Esophagus muscularis mucosa (tissue), 4 donors: ENCODE measurements at regions not wholly inside any gene's neighbourhood (a gene's known extent, or its start where the extent isn't known, plus 50 kb on each side); places are given as distances from the start of the nearest gene placed in this dataset.

Source experiments
- DNase-seq: peaks from one replicate; pipeline ENCODE4 v3.0.0-alpha.2; 2017; ENCODE audit errors: extremely low spot score
- H3K27ac ChIP-seq, 4 donors: fragments of 200-600 bp; sonication (generic); replicated peaks in 1 of 4; 1 replicate in 3 of 4; 2 replicates in 1 of 4; pipeline ENCODE4 v1.5.1; 2016 to 2019; ENCODE audit warnings: mild to moderate bottlenecking in 1 of 4
- H3K27me3 ChIP-seq, 4 donors: fragments of 200-600 bp; sonication (generic); one replicate each; pipeline versions ENCODE4 v1.5.1 to v1.6.0; 2016 to 2019
- H3K36me3 ChIP-seq, 4 donors: fragments of 200-600 bp; sonication (generic); one replicate each; pipeline ENCODE4 v1.5.1; 2016 to 2019
- H3K4me1 ChIP-seq, 4 donors: fragments of 200-600 bp; sonication (generic); one replicate each; pipeline ENCODE4 v1.5.1; 2016 to 2019
- H3K4me3 ChIP-seq, 4 donors: fragments of 200-600 bp; sonication (generic); 1 replicate in 2 of 4; 2 replicates in 2 of 4; pipeline ENCODE4 v1.5.1; 2016 to 2019; ENCODE audit warnings: mild to moderate bottlenecking in 4 of 4, moderate library complexity in 1 of 4
- H3K9me3 ChIP-seq, 4 donors: fragments of 200-600 bp; sonication (generic); 1 replicate in 3 of 4; 2 replicates in 1 of 4; pipeline ENCODE4 v1.5.1; 2016 to 2019
- EP300 ChIP-seq: sonication (generic); formaldehyde crosslinking; IDR thresholded peaks from one replicate; pipeline ENCODE4 v1.6.1; 2017; ENCODE audit warnings: antibody characterized with exemption
- POLR2A ChIP-seq: fragments of 450-650 bp; IDR thresholded peaks from one replicate; pipeline ENCODE4 v1.6.1; 2017; ENCODE audit warnings: antibody characterized with exemption, moderate library complexity, mild to moderate bottlenecking, low read depth
- POLR2AphosphoS5 ChIP-seq, 2 donors: sonication (generic); formaldehyde crosslinking; IDR thresholded peaks; one replicate each; pipeline ENCODE4 v1.6.1; 2017; ENCODE audit warnings: antibody characterized with exemption in 2 of 2
- WGBS: methylation state at CpG from one replicate; pipeline ENCODE4 v1.1.5; 2018; 5-methylcytosine and 5-hydroxymethylcytosine counted together
- intact Hi-C: fragments of 100-400 bp; cut with DNase I; formaldehyde crosslinking; loops from one replicate; pipeline ENCODE4 v1.15.1; 2023
- TF ChIP-seq, protein P1 (sequence below), 3 experiments: fragments of 200-600 bp in 2 of 3; fragments of 450-650 bp in 1 of 3; sonication (generic) in 2 of 3; IDR thresholded peaks; one replicate each; pipeline ENCODE4 v1.5.1; 2017 to 2019; ENCODE audit warnings: antibody characterized with exemption in 3 of 3, mild to moderate bottlenecking in 2 of 3, moderate library complexity in 1 of 3

DNA sequence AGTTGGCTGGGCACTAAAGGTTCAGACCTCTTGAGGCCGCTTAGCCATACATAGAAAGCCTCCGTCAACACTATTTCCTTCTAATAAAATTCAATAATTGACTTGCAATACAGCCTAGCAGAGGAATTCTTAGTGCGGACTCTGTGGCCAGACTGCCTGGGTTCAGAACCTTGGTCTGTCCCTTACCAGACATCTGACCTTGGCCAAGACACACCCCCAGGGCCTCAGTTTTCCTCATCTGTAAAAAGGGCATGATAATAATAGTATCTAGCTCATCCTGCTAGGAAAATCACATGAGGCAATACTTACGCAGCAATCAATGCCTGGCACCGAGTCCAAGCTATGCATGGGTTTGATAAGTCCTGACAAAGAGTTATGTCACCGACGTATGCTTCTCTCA, 148.2 kb upstream of the SOD1 start:
- H3K4me3 ChIP-seq, result no peak overlapping the region
- no peaks in the 10 kb centered on the region for H3K4me1 ChIP-seq
- 95% methylated on average over 7 of the region's 7 CpGs for WGBS
- H3K9me3 ChIP-seq, result no peaks in the 10 kb centered on the region
- no peak for TF ChIP-seq POLR2A
- no peak for TF ChIP-seq EP300
- TF ChIP-seq, protein P1, sequence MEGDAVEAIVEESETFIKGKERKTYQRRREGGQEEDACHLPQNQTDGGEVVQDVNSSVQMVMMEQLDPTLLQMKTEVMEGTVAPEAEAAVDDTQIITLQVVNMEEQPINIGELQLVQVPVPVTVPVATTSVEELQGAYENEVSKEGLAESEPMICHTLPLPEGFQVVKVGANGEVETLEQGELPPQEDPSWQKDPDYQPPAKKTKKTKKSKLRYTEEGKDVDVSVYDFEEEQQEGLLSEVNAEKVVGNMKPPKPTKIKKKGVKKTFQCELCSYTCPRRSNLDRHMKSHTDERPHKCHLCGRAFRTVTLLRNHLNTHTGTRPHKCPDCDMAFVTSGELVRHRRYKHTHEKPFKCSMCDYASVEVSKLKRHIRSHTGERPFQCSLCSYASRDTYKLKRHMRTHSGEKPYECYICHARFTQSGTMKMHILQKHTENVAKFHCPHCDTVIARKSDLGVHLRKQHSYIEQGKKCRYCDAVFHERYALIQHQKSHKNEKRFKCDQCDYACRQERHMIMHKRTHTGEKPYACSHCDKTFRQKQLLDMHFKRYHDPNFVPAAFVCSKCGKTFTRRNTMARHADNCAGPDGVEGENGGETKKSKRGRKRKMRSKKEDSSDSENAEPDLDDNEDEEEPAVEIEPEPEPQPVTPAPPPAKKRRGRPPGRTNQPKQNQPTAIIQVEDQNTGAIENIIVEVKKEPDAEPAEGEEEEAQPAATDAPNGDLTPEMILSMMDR (IDR thresholded peaks at IDR 0.05), result no peak
- no peak for TF ChIP-seq POLR2AphosphoS5 (IDR thresholded peaks at IDR 0.05)
- intact Hi-C loops, result no loop called here
- H3K27ac ChIP-seq, result no peak overlapping the region
- H3K36me3 ChIP-seq, result no peaks in the 10 kb centered on the region
- H3K27me3 ChIP-seq, result no peaks in the 10 kb centered on the region
- no peak for DNase-seq

DNA sequence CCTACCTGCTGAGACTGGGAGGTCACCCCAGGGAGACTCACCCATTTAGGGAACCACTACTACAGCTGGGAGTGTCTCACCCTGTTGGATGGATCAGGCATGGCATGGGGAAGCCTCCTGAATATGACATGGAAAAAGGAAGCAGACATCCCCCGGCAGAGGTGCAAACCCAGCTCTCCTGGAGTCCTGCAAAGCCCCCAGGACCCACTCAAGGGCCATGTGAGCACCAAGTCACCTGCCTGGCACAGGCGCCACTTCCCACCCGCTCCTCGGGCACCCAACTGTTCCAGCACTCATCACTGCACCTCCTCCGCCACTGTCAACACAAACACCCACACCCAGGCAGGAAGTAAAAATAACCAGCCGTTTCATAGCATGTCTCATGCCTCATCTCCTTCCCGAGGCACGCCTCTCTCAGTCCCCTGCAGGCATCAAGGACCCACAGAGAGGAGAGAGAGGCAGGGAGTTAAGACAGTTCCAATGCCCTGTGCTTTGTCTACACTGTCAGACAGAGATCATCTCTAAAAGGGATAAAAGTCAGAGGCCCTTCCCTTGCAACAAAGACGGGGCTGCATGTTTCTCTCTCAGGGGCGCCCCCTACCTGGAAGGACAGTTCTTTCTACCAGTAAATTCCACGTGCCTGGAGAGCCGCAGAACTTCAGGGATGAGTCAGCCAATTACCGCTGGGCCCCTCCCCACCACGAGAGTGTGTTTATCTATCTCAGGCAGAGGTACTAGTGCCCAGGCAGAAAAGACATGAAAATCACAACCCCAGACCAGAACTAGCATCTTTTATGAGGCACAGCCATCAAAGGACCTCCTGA, 150.1 kb upstream of the SOD1 start:
- Histone ChIP-seq H3K4me3 (no peak overlapping the region), H3K27me3 (no peaks in the 10 kb centered on the region), H3K4me1 (no peaks in the 10 kb centered on the region), H3K27ac (no peak overlapping the region), H3K36me3 (no peaks in the 10 kb centered on the region), H3K9me3 (no peaks in the 10 kb centered on the region)
- TF ChIP-seq POLR2AphosphoS5 (IDR thresholded peaks at IDR 0.05) (no peak), POLR2A (no peak), EP300 (no peak)
- TF ChIP-seq, protein P1 (IDR thresholded peaks at IDR 0.05), result no peak
- intact Hi-C loops, result no loop called here
- WGBS, result 67% methylated on average over 13 of the region's 14 CpGs
- DNase-seq, result no peak

DNA sequence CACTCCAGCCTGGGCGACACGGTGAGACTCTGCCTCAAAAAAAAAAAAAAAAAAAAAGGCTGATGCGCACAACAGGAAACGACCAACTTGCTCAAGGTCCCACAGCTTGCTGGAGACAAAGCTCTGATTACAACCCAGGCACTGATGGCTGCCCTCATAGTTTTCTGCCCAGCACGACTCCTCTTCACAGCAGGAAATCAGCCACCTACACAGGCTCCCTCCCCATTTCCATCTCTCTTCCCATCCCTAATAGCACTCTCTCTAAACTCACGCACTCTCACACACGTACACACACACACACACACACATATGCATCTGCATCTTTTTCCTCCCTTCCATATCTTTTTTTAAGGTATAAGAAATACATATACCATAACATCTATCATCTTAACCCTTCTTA, 153.5 kb upstream of the SOD1 start:
- no peaks in the 10 kb centered on the region for H3K9me3 ChIP-seq
- DNase-seq, result no peak
- H3K27me3 ChIP-seq, result no peaks in the 10 kb centered on the region
- no peak overlapping the region for H3K27ac ChIP-seq
- no peak for TF ChIP-seq POLR2AphosphoS5 (IDR thresholded peaks at IDR 0.05)
- no peak for TF ChIP-seq POLR2A
- TF ChIP-seq EP300, result no peak
- TF ChIP-seq, protein P1 (IDR thresholded peaks at IDR 0.05), result no peak
- H3K36me3 ChIP-seq, result no peaks in the 10 kb centered on the region
- no peak overlapping the region for H3K4me3 ChIP-seq
- 75% methylated on average over 7 of the region's 7 CpGs for WGBS
- intact Hi-C loops, result no loop called here
- no peaks in the 10 kb centered on the region for H3K4me1 ChIP-seq

DNA sequence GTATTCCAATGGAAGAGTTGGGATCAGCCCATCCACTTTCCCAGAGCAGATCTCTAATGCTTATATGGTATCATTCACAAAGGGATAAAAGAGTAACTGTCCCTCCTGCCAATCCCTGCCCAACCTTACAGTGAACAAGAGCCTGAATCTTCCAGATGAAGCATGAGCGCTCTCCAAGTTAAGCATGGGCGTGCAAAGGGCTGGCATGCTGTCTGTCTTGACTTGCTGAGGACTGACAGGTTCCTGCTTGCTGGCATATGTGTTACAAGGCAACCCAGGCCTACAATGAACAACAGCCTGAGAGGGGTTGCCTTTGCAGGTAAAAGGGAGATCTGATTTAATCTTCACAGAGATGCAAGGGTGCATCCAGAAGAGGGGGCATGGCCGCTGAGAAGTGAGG, 155.6 kb upstream of the SOD1 start:
- WGBS, result 91% methylated on average over 2 of the region's 3 CpGs

More for the DNA sequence above, 155.6 kb upstream of the SOD1 start:
- Histone ChIP-seq H3K27me3 (no peaks in the 10 kb centered on the region), H3K27ac (no peak overlapping the region), H3K36me3 (no peaks in the 10 kb centered on the region), H3K4me1 (no peaks in the 10 kb centered on the region), H3K9me3 (no peaks in the 10 kb centered on the region), H3K4me3 (no peak overlapping the region)
- DNase-seq, result no peak
- intact Hi-C loops, result no loop called here
- no peak for TF ChIP-seq EP300
- TF ChIP-seq POLR2A, result no peak
- no peak for TF ChIP-seq POLR2AphosphoS5 (IDR thresholded peaks at IDR 0.05)
- TF ChIP-seq, protein P1 (IDR thresholded peaks at IDR 0.05), result no peak
